NCI-H446 (cell line): ENCODE measurements at regions not wholly inside any gene's neighbourhood (a gene's known extent, or its start where the extent isn't known, plus 50 kb on each side); places are given as distances from the start of the nearest gene placed in this dataset.

Experiments used
- DNase-seq, 2 experiments: peaks; one replicate each; lab custom pipeline; 2025; lab: John Stamatoyannopoulos, UW

DNA sequence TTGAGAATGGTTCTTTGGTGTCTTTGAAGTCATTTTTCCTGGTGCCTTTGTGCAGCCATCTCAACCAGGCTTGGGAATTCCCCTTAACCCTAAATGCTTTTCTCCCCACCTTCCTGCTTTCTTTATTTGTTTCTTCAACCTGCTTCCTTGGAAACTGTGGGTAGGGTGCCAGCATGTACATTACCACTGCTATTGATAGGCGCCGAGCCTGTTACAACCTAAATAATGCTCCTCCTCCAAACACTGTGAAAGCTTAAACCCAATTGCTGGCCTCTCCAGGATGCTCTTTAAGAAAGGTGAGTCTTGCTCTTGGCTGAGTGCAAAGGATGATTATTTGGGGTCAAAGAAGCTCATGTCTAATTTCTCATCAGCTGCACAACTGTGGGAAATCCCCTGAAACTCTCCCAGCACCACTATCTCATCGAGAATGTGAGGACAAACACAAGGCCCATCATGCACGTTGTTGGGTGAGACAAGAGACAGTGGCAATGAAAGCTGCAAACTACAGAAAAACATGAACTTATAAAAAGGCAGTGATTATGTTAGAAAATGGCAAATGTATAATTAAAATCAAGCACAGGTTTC lies 285.5 kb upstream of the IGFBP3 start:
- no peak for DNase-seq

DNA sequence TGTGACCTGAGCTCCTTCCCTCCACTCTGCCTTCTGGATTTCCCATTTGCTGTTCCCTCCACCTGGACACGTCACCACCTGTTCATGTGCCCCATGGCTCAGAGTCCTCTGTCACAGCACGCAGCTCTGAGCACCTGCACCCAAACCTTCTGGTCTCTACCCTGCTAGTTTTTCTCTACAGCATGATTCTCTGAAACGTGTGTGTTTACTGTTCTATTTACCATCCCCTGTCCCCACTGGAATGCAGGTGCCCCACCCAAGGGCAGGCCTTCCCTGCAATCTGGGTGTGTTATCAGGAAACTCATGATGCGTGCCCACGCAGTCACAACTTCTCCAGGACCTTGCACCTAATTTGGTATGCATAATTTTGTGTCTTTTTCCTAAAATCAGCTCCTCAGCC lies 284.4 kb upstream of the IGFBP3 start:
- no peak for DNase-seq

DNA sequence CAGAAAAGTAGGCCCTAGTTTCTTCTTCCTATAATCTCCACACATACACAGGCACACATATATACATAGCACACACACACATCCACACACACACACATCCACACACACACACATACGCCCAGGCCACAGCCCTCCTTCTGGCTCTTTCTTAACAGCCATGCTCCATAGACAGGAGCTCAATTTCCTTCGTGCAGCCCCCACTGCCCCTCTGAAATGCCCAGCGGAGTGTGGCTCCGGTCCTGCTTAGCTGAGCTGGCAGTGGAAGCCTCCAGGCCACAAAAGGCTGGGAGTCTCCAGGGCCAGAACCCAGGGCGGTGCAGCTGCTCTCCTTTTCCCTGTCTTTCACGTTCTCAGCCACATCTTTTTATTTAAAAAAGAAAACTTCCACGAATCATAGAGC lies 282.9 kb upstream of the IGFBP3 start:
- DNase-seq: no peak

DNA sequence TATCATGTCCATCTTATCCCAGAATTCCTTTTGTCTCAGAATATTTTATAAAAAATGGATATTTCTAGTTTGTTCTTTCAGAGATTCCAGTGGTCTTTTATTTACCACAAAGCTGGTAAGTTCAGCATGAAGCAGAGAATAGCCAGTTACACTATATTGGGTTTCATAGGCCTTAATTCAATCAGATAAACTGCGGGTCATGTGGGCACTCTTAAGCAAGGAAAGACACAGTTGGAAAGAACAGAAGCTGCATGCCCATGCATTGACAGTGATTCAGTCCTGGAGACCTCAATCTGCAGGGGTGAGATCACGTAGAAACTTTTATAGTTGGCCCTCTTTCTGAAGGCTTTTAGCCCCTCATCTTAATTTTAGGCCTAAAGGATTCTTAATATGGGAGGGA lies 281.3 kb upstream of the IGFBP3 start:
- no peak for DNase-seq

DNA sequence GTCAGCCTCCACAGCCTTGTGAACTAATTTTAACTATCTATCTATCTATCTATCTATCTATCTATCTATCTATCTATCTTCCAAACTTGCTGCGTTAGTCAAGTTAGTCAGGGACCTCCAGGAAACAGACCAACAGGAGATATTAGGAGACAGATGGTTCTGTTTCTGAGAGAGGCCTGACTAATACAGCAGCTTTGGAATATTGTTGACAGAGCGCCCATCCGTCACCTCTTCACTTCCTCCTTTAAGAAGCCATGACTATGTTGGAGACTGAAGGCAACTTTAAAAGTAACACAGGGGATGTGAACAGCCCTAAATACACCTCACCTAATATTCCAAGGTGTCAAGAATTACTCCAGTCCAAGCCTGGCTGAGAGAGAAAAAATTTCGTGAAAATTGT lies 280.9 kb upstream of the IGFBP3 start:
- DNase-seq: peak in 1 of 2 experiments; percentile 59

DNA sequence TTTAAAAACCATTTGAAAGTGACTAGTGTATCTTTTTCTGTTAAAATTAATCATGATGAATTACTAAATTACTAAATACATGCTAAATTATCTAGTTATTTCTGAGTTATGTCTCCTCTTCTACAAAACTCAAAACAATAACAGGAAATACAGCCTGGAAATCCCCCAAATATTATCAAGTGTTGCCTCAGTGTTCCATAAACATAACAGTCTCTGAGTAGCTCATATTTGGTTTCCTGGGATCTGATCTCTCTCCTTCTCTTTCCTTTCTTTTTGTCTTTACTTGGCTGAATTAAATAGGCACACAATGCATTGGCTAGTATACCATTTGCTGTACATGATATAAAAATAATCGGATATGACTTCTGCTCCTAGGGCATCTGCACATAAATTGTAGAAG lies 277.6 kb upstream of the IGFBP3 start:
- DNase-seq: no peak

DNA sequence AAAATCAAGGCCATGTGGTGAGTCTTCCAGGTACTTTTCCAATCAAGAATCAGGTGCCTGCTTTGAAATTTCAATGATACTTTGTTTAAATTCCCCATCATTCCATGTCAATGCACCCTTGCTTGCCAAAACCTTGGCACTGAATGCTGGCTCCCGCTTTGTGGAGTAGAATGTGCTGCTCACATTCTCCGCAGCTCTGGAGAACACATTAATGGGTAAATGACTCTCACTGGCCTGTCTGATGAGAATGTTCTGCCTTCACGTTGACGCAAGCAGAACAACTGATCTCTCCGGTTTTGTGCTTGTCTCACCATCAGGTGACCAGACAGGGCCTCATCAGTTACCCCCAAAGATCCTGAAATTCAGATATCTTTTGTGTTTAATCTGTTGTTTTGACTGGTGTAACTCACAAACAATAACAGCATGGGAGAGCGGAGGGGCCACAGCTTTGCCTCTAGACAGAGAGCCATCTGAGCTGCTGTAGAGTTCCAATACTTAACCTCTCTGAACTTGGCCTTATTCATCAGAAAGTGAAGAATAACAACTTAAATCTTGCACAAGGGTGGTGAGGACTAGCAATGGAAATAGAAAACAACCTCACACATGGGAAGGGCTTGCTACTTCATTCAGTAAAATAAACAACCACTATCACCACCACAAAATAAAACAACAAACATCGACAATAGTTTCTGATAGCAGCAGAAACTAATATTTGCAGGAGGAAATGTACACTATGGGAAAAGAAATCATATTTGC lies 276.9 kb upstream of the IGFBP3 start:
- DNase-seq: peak; percentile 27 to 48

GRCh38 chr7:46195934-46196333 lies 274.9 kb upstream of the IGFBP3 start:
- DNase-seq: no peak

DNA sequence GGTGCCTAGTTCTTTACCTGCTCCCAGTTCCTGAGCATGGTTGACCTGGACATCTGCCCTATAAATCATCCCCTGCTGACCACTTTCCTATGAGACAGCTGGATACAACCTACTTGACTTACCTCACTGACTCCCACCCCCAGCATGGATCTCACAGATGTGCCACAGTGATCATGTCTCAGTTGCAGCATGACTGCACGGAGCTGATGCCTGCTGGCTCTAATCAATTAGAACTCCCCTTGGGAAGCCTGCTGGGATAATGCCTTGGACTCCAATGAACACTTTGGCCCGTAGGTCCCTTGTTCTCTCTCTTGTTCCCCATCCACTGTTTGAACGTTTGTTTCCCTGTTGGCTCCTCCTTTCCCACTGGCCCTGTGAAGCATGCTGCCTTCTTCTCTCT lies 271.2 kb upstream of the IGFBP3 start:
- DNase-seq: no peak

DNA sequence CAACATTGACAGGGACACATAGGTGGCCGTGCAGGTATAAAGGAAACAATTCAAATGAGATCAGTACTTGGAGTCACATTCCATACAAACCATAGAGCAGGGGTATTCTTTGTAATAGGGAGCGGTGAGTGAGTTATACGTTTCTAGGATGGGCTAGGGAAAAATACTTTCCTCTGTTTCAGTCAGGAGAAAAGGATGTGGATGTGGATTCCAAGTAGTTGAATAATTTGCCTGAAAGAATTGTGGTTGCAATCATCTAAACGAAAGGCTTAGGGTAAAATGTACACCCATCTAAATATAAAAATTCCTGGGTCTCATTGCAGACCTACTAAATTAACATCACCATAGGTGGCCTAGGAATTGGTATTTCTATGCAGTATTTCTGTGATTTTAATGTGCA lies 270.7 kb upstream of the IGFBP3 start:
- DNase-seq: no peak

- DNase-seq: no peak
Measured at GRCh38 chr7:46191296-46191695, 270.2 kb upstream of the IGFBP3 start.

- DNase-seq: no peak
Measured at GRCh38 chr7:46189255-46189790, 268.3 kb upstream of the IGFBP3 start.

GRCh38 chr7:46186131-46186530 lies 265.1 kb upstream of the IGFBP3 start:
- no peak for DNase-seq

- DNase-seq: no peak
Measured at GRCh38 chr7:46179061-46179610, 258.1 kb upstream of the IGFBP3 start.

GRCh38 chr7:46178661-46179060 lies 257.6 kb upstream of the IGFBP3 start:
- DNase-seq: no peak

- no peak for DNase-seq
Measured at GRCh38 chr7:46177821-46178220, 256.7 kb upstream of the IGFBP3 start.

GRCh38 chr7:46175221-46175620 lies 254.1 kb upstream of the IGFBP3 start:
- no peak for DNase-seq

DNA sequence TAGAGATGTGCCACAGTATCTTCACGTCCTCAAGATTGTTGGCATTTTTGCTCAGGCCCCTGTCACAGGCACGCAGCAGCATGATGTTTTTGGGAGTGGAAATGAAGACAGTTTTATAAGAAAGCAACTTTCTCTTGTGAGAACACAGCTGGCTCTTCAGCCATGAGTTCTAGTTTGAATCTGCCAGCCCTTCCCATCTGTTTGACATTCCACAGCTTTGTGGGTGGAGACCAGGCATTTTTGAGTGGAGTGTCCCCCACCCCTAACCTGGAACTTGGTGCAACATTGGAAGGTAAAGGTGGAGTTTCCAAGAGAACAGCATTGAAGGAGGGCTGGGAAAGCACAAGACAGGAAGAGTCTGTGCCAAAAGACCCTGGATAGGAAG lies 253.1 kb upstream of the IGFBP3 start:
- no peak for DNase-seq

- DNase-seq: no peak
Measured at GRCh38 chr7:46173476-46174195, 252.6 kb upstream of the IGFBP3 start.

DNA sequence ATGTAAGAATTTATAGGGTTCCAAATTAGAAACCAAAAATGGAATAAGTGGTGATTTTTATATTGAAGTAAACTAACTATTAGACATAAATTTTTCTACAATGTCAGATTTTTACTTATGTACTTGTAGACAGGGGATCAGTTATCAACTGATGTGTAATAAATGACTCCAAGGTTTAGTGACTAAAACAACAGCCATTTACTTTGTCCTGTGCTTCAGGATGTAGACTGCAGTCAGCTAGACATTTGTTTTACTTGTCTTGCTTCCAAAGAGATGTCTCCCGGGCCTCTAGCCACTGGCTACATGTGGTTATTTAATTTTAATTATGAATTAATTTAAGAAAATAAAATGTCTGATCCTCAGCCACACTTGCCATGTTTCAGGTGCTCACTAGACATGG lies 249.7 kb upstream of the IGFBP3 start:
- DNase-seq: no peak

DNA sequence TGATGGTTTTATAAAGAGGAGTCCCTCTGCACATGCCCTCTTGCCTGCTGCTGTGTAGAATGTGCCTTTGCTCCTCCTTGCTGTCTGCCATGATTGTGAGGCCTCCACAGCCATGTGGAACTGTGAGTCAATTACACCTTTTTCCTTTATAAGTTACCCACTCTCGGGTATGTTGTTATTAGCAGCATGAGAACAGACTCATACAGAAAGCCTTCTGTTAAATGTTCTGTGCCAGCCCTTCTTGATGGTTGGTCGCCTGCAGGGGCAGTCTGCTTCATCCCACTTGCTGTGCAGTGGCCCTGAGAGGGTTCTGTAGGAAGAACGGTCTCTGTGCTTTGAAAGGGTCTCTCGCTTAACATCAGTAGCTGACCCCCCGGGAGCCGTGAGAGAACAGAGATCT lies 248.9 kb upstream of the IGFBP3 start:
- DNase-seq: no peak

DNA sequence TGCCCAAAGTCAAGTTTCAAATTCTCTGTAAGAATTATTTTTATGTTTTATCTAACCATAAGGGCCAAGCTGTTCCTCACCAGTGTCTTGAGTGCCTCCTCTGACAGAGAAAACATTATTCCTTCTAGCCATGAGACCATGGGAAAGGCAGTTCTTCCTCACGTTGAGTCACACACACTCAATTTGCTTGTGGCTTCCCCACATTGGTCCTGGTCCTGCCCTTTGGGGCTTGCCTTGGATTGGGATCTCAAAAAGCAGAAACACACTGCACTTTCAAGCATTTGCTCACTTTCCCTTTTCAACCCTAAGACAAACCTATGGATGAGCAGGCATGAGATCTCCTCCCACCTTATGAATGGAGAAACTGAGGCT lies 248.3 kb upstream of the IGFBP3 start:
- DNase-seq: no peak
